Keratinocyte (primary cell): ENCODE measurements at regions not wholly inside any gene's neighbourhood (a gene's known extent, or its start where the extent isn't known, plus 50 kb on each side); places are given as distances from the start of the nearest gene placed in this dataset.
A peak's percentile ranks its signal among the peaks of the same experiment; 100 is the strongest.

ENCODE experiments used
- DNase-seq: peaks from one replicate; pipeline ENCODE4 v3.0.0-alpha.2; 2011; ENCODE audit warnings: low read depth, missing footprints, low spot score
- FAIRE-seq: peaks from 2 replicates; lab custom pipeline; 2011; peaks lifted over from hg19 to GRCh38; lab: Jason Lieb, UNC
- H2AFZ ChIP-seq: 2 replicates; pipeline ENCODE4 v1.6.0; 2012; ENCODE audit warnings: low read length, control low read depth, inconsistent platforms; ENCODE audit not compliant: control insufficient read depth
- H3K27ac ChIP-seq: 2 replicates; pipeline ENCODE4 v1.5.1; 2011; ENCODE audit warnings: low read length; ENCODE audit not compliant: control insufficient read depth, insufficient read depth
- H3K27me3 ChIP-seq: 3 replicates; pipeline ENCODE4 v1.6.0; 2011; ENCODE audit warnings: low read length; ENCODE audit not compliant: control insufficient read depth, insufficient read depth; ENCODE audit errors: extremely low read depth
- H3K36me3 ChIP-seq, 2 experiments: 2 replicates in 1 of 2; 3 replicates in 1 of 2; pipeline ENCODE4 v1.5.1; 2011; ENCODE audit warnings: low read length in 2 of 2, mild to moderate bottlenecking in 1 of 2; ENCODE audit not compliant: control insufficient read depth in 2 of 2, insufficient read depth in 2 of 2; ENCODE audit errors: extremely low read depth in 1 of 2
- H3K4me1 ChIP-seq: 3 replicates; pipeline ENCODE4 v1.5.1; 2011; ENCODE audit warnings: low read length; ENCODE audit not compliant: control insufficient read depth, insufficient read depth; ENCODE audit errors: extremely low read depth
- H3K4me2 ChIP-seq: 3 replicates; pipeline ENCODE4 v1.6.0; 2011; ENCODE audit warnings: low read depth, low read length; ENCODE audit not compliant: control insufficient read depth, insufficient read depth; ENCODE audit errors: extremely low read depth
- H3K4me3 ChIP-seq, 3 experiments: fragments of 200-600 bp in 1 of 3; sonication (generic) in 1 of 3; 2 replicates in 2 of 3; 3 replicates in 1 of 3; pipeline ENCODE4 v1.5.1; 2011 to 2016; ENCODE audit warnings: low read length in 3 of 3, mild to moderate bottlenecking in 3 of 3, control low read depth in 2 of 3, inconsistent platforms in 1 of 3, low read depth in 1 of 3, mixed read lengths in 1 of 3, mixed run types in 1 of 3, moderate library complexity in 1 of 3; ENCODE audit not compliant: control insufficient read depth in 2 of 3, insufficient read depth in 2 of 3; ENCODE audit errors: extremely low read depth in 1 of 3
- H3K79me2 ChIP-seq: 2 replicates; pipeline ENCODE4 v1.6.0; 2012; ENCODE audit warnings: low read length; ENCODE audit not compliant: control insufficient read depth, insufficient read depth
- H3K9ac ChIP-seq: 3 replicates; pipeline ENCODE4 v1.6.0; 2011; ENCODE audit warnings: low read length; ENCODE audit not compliant: control insufficient read depth, insufficient read depth; ENCODE audit errors: extremely low read depth
- H3K9me1 ChIP-seq: 3 replicates; pipeline ENCODE4 v1.6.0; 2011; ENCODE audit warnings: low read length; ENCODE audit not compliant: control insufficient read depth, insufficient read depth; ENCODE audit errors: extremely low read depth
- H3K9me3 ChIP-seq: 2 replicates; pipeline ENCODE4 v1.5.1; 2012; ENCODE audit warnings: low read depth, low read length; ENCODE audit not compliant: control insufficient read depth
- H4K20me1 ChIP-seq: 3 replicates; pipeline ENCODE4 v1.6.0; 2011; ENCODE audit warnings: low read length; ENCODE audit not compliant: control insufficient read depth, insufficient read depth; ENCODE audit errors: extremely low read depth
- EZH2 ChIP-seq: IDR thresholded peaks from one replicate; pipeline ENCODE4 v1.6.1; 2012; ENCODE audit warnings: inconsistent platforms, mild to moderate bottlenecking, low read length, moderate library complexity
- dilution Hi-C: fragments of 300-500 bp; cut with MboI; formaldehyde crosslinking; loops from one replicate; pipeline ENCODE4 v1.7.0; 2020; ENCODE audit warnings: low sequenced_read_pairs; ENCODE audit not compliant: extremely low pct_ligation_motif_present
- TF ChIP-seq, protein P1 (sequence below), 3 experiments: IDR thresholded peaks in 1 of 3; conservative IDR thresholded peaks in 1 of 3; optimal IDR thresholded peaks in 1 of 3; 2 replicates in 2 of 3; 3 replicates in 1 of 3; pipeline versions ENCODE3 to v1.5.1; 2011; ENCODE audit warnings: low read length in 3 of 3, mild to moderate bottlenecking in 3 of 3, moderate library complexity in 2 of 3, control low read depth in 1 of 3, inconsistent platforms in 1 of 3; ENCODE audit not compliant: insufficient read depth in 2 of 3; ENCODE audit errors: extremely low read depth in 1 of 3

DNA sequence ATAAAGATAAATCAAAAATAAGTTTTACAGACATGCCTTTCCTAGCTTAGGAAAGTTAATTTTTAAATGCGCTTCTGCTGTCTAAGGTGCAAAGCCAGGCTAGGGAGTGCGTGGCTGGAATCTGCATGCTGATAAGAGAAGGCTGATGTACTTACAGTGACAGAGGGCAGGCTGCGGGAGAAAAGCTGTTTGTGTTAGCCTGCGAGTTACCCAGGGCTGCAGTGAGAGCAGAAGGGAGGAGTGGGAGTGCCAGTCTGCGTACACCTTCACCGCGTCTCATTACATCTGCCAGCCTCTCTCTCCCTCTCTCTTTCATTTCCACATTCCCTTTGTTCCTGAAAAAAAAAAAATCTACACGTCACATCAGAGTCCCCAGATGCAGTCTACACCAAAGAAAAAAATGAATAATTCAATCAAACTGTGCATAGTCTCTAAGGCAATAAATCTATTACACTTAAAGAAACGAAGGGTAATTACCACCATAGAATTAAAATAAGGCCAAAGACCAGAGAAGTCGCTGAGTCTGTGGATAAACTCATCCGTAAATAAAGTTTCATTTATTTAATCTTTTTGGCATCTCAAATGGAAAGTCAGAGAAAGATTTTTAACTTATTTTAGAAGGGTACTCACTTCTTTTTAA is 126.4 kb upstream of the C11orf58 start:
- H3K27ac ChIP-seq = no peak overlapping the region
- H3K4me2 ChIP-seq = no peak overlapping the region

DNA sequence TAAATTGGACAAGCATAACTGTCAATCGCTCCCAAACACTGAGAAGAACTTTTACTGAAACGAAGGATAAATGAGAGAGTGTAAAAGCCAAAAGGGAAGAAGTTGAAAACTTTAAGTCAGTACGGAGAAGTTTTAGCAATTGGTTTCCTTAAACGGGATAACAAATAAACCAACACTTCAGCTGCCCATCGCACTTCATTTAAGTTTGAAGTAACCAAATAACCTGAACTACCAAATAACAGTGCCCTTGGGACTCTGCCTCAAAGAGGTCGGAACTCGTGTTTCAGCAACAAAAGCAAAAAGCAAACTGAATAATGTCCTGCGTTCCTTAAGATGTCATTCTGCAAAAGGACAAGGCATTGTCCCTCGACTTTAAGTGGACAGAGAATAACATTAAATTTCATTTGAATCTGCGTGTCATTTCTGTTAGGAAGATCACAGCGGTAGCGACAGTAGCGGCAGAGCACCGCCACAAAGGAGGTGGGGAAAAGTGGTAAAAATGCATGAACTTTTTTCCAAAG is 127.0 kb upstream of the C11orf58 start:
- Histone ChIP-seq H3K4me3 (no peak overlapping the region), H4K20me1 (no peaks in the 10 kb centered on the region), H3K9me3 (no peaks in the 10 kb centered on the region), H3K36me3 (no peaks in the 10 kb centered on the region), H3K27ac (no peak overlapping the region), H3K9ac (no peak overlapping the region), H3K27me3 (peaks cover 46% of the 10 kb centered on the region), H3K79me2 (no peaks in the 10 kb centered on the region), H3K4me2 (no peak overlapping the region), H2AFZ (no peak overlapping the region), H3K4me1 (peaks cover 23% of the 10 kb centered on the region), H3K9me1 (no peaks in the 10 kb centered on the region)
- TF ChIP-seq, protein P1, sequence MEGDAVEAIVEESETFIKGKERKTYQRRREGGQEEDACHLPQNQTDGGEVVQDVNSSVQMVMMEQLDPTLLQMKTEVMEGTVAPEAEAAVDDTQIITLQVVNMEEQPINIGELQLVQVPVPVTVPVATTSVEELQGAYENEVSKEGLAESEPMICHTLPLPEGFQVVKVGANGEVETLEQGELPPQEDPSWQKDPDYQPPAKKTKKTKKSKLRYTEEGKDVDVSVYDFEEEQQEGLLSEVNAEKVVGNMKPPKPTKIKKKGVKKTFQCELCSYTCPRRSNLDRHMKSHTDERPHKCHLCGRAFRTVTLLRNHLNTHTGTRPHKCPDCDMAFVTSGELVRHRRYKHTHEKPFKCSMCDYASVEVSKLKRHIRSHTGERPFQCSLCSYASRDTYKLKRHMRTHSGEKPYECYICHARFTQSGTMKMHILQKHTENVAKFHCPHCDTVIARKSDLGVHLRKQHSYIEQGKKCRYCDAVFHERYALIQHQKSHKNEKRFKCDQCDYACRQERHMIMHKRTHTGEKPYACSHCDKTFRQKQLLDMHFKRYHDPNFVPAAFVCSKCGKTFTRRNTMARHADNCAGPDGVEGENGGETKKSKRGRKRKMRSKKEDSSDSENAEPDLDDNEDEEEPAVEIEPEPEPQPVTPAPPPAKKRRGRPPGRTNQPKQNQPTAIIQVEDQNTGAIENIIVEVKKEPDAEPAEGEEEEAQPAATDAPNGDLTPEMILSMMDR (optimal IDR thresholded peaks at IDR 0.05 in 1 of 3, IDR thresholded peaks at IDR 0.05 in 1 of 3, conservative IDR thresholded peaks at IDR 0.05 in 1 of 3; ENCODE audit: extremely low read depth in 1 of 3, insufficient read depth in 2 of 3, low read length in 3 of 3) = no peak
- peak; percentile 20 for TF ChIP-seq EZH2
- FAIRE-seq (no peak), DNase-seq (no peak)
- dilution Hi-C loops = no loop called here

More for the DNA sequence above, 126.4 kb upstream of the C11orf58 start:
- Histone ChIP-seq H3K4me3 (no peak overlapping the region), H3K9ac (no peak overlapping the region), H3K9me1 (no peaks in the 10 kb centered on the region), H3K36me3 (no peaks in the 10 kb centered on the region), H4K20me1 (no peaks in the 10 kb centered on the region), H2AFZ (no peak overlapping the region), H3K9me3 (no peaks in the 10 kb centered on the region), H3K79me2 (no peaks in the 10 kb centered on the region), H3K4me1 (peaks cover 21% of the 10 kb centered on the region), H3K27me3 (peaks cover 46% of the 10 kb centered on the region)
- FAIRE-seq (no peak), DNase-seq (no peak)
- dilution Hi-C loops = no loop called here
- TF ChIP-seq, protein P1 (optimal IDR thresholded peaks at IDR 0.05 in 1 of 3, IDR thresholded peaks at IDR 0.05 in 1 of 3, conservative IDR thresholded peaks at IDR 0.05 in 1 of 3; ENCODE audit: extremely low read depth in 1 of 3, insufficient read depth in 2 of 3, low read length in 3 of 3) = no peak
- TF ChIP-seq EZH2 = no peak
